ENCODE measurements at regions not wholly inside any gene's neighbourhood (a gene's known extent, or its start where the extent isn't known, plus 50 kb on each side); places are given as distances from the start of the nearest gene placed in this dataset.

- DNase-seq (ENCODE audit: extremely low read depth, low read depth), result no peak
- TF ChIP-seq CTCF (IDR thresholded peaks at IDR 0.05; ENCODE audit: low read depth, low read length), result no peak
Observed at GRCh38 chr22:49241174-49241851, 586.4 kb downstream of the BRD1 start.

- no peak for DNase-seq (ENCODE audit: extremely low read depth, low read depth)
Observed at GRCh38 chr22:49240472-49240871, 587.2 kb downstream of the BRD1 start.

GRCh38 chr22:49240016-49240380 lies 587.7 kb downstream of the BRD1 start:
- no peak for TF ChIP-seq CTCF (IDR thresholded peaks at IDR 0.05; ENCODE audit: low read depth, low read length)
- DNase-seq (ENCODE audit: extremely low read depth, low read depth), result no peak

More at GRCh38 chr22:49240472-49240871, 587.2 kb downstream of the BRD1 start:
- TF ChIP-seq CTCF (IDR thresholded peaks at IDR 0.05; ENCODE audit: low read depth, low read length), result no peak

GRCh38 chr22:49239264-49240015 lies 588.2 kb downstream of the BRD1 start:
- DNase-seq (ENCODE audit: extremely low read depth, low read depth), result no peak
- no peak for TF ChIP-seq CTCF (IDR thresholded peaks at IDR 0.05; ENCODE audit: low read depth, low read length)

- TF ChIP-seq CTCF (IDR thresholded peaks at IDR 0.05; ENCODE audit: low read depth, low read length), result no peak
Observed at GRCh38 chr22:49238181-49239141, 589.2 kb downstream of the BRD1 start.

GRCh38 chr22:49237703-49238102 lies 590.0 kb downstream of the BRD1 start:
- no peak for DNase-seq (ENCODE audit: extremely low read depth, low read depth)
- TF ChIP-seq CTCF (IDR thresholded peaks at IDR 0.05; ENCODE audit: low read depth, low read length), result no peak

More at GRCh38 chr22:49238181-49239141, 589.2 kb downstream of the BRD1 start:
- DNase-seq (ENCODE audit: extremely low read depth, low read depth), result no peak
